GM19328 (cell line): ENCODE measurements at regions not wholly inside any gene's neighbourhood (a gene's known extent, or its start where the extent isn't known, plus 50 kb on each side); places are given as distances from the start of the nearest gene placed in this dataset.
A peak's percentile ranks its signal among the peaks of the same experiment; 100 is the strongest.

Source experiments
- ATAC-seq: cut with Tn5 transposase; IDR thresholded peaks from one replicate; pipeline ENCODE4 v1.9.1; 2021; ENCODE audit warnings: mild to moderate bottlenecking, moderate library complexity; ENCODE audit not compliant: unreplicated experiment

- ATAC-seq, result no peak
These were observed 195.8 kb upstream of the KLF12 start for GRCh38 chr13:74329962-74330361.

GRCh38 chr13:74325106-74325505 is 190.9 kb upstream of the KLF12 start:
- no peak for ATAC-seq

GRCh38 chr13:74324338-74324737 is 190.1 kb upstream of the KLF12 start:
- ATAC-seq, result no peak

GRCh38 chr13:74322562-74322961 is 188.4 kb upstream of the KLF12 start:
- ATAC-seq, result no peak

GRCh38 chr13:74320282-74320681 is 186.1 kb upstream of the KLF12 start:
- no peak for ATAC-seq

GRCh38 chr13:74316547-74316946 is 182.3 kb upstream of the KLF12 start:
- ATAC-seq, result no peak

GRCh38 chr13:74306496-74306895 is 172.3 kb upstream of the KLF12 start:
- ATAC-seq, result no peak

GRCh38 chr13:74305876-74306275 is 171.7 kb upstream of the KLF12 start:
- ATAC-seq, result no peak

GRCh38 chr13:74301258-74301935 is 167.2 kb upstream of the KLF12 start:
- ATAC-seq, result no peak

- no peak for ATAC-seq
These were observed 166.0 kb upstream of the KLF12 start for GRCh38 chr13:74300162-74300561.

GRCh38 chr13:74299721-74300120 is 165.5 kb upstream of the KLF12 start:
- no peak for ATAC-seq

- no peak for ATAC-seq
These were observed 164.7 kb upstream of the KLF12 start for GRCh38 chr13:74298923-74299322.

- peak; percentile 68 for ATAC-seq
These were observed 155.9 kb upstream of the KLF12 start for GRCh38 chr13:74289861-74290773.

GRCh38 chr13:74289107-74289506 is 154.9 kb upstream of the KLF12 start:
- ATAC-seq, result no peak

GRCh38 chr13:74288361-74288911 is 154.2 kb upstream of the KLF12 start:
- no peak for ATAC-seq

GRCh38 chr13:74287724-74288169 is 153.5 kb upstream of the KLF12 start:
- ATAC-seq, result no peak

GRCh38 chr13:74280795-74281490 is 146.7 kb upstream of the KLF12 start:
- no peak for ATAC-seq

- no peak for ATAC-seq
These were observed 146.0 kb upstream of the KLF12 start for GRCh38 chr13:74280093-74280794.

- no peak for ATAC-seq
These were observed 144.7 kb upstream of the KLF12 start for GRCh38 chr13:74278901-74279300.

- no peak for ATAC-seq
These were observed 140.7 kb upstream of the KLF12 start for GRCh38 chr13:74274916-74275315.

- ATAC-seq, result no peak
These were observed 139.4 kb upstream of the KLF12 start for GRCh38 chr13:74273581-74273980.
